ENCODE measurements at regions not wholly inside any gene's neighbourhood (a gene's known extent, or its start where the extent isn't known, plus 50 kb on each side); places are given as distances from the start of the nearest gene placed in this dataset.
"Not testable (repeated sequence)": the region's sequence is repeated elsewhere in the genome, so short reads cannot be mapped to it uniquely, and the experiment has no call there.

DNA sequence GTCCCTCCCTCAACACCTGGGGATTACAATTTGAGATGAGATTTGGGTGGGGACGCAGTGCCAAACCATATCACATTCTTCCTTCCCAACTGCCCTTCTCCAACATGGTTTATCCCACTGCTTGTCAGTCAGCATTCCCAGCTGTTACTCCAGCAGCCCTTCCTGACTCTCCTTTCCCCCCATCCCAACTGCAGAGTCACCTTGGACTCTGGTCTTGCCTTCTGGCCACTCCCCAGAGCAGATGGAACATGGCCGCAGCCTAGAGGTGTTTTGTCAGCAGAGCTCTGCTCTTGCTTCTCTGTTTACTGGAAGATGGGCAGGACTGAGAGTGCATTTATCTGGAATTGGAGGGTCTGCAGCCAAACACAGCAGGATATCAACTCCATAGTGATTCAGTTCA, 51.2 kb upstream of the MEX3C start:
- no peak for DNase-seq

- no peak for DNase-seq
These were observed 52.5 kb upstream of the MEX3C start for GRCh38 chr18:51250006-51250405.

GRCh38 chr18:51250458-51251024, 53.1 kb upstream of the MEX3C start:
- no peak for DNase-seq

DNA sequence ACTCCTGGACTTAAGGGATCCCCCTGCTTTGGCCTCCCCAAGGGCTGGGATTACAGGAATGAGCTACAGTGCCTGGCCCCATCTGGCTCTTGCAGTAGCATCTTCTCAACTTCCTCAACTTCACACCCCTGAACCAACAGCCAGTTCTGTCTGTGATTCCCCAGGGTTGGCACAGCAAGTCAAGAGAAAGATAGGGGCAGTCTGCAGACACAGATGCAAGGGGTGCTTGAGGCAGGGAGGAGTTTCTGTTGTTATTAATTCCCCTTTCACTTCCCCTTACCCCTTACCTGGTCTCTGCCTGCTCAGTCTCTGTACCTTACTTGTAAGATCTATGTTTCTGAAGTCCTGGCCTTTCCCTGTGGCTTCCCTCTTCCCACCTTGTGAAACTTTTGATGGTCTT, 54.1 kb upstream of the MEX3C start:
- DNase-seq = no peak

GRCh38 chr18:51253476-51253875, 56.0 kb upstream of the MEX3C start:
- DNase-seq = no peak

DNA sequence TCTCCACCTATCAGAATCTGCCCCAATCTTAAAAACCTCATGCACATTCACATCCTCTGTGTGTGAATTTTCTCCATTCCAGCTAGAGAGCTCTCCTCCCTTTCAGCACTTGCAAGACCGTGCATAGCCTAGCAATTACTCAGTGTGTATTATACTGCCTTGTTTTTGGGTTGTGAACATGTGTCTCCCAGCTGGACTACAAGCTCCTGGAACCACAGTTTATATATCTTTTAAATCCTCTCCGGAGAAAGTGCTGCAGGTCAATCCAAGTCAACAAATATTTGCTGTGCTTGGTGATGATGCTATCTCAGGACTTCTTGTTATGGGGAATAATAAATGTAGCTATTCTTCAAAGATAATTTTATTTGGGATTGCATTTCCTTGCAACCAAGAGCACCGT, 58.2 kb upstream of the MEX3C start:
- no peak for DNase-seq

- DNase-seq = no peak
These were observed 59.7 kb upstream of the MEX3C start for GRCh38 chr18:51257150-51257549.

GRCh38 chr18:51260118-51260517, 62.6 kb upstream of the MEX3C start:
- no peak for DNase-seq

DNA sequence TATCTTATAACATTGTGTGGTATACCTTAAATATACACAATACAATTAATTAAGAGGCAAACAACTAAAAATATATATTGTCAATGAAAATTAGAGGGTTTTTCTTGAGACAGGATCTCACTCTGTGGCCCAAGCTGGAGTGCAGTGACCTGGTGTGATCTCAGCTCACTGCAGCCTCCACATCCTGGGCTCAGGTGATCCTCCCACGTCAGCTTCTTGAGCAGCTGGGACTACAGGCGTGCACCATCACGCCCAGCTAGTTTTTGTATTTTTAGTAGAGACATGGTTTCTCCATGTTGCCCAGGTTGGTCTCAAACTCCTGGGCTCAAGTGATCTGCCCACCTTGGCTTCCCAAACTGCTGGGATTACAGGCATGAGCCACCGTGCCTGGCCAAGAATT, 68.6 kb upstream of the MEX3C start:
- not testable (repeated sequence) for DNase-seq

GRCh38 chr18:51266773-51267172, 69.3 kb upstream of the MEX3C start:
- no peak for DNase-seq

- DNase-seq = no peak
These were observed 76.0 kb upstream of the MEX3C start for GRCh38 chr18:51273437-51273836.

- DNase-seq = peak; percentile 23
These were observed 78.4 kb upstream of the MEX3C start for GRCh38 chr18:51275712-51276476.

DNA sequence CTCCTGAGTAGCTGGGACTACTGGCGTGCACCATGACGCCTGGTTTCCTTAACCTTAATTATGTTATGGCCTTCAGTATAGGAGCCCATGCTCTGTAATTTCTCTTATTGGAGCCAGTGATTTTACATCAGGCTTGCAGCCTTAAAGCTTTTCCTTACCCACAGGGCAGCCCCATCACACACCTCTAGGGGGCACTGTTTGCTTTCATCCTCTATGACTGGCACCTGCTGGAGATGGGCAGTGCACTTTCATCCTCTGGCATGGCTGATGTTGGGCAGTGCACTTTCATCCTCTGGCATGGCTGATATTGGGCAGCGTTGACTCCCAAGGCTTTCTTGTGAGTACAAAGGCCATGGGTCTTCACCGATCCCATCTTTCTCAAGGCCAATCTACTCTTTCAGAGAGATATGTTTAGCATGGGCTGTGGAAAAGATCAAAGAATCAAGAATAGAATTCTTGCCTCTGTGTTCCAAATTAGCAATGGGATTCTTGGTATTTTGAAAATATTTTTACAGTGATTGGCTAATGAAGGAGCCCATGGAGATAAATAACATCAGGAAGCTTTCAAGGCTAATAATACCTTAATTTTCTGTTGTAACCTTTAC, 80.7 kb upstream of the MEX3C start:
- no peak for DNase-seq

DNA sequence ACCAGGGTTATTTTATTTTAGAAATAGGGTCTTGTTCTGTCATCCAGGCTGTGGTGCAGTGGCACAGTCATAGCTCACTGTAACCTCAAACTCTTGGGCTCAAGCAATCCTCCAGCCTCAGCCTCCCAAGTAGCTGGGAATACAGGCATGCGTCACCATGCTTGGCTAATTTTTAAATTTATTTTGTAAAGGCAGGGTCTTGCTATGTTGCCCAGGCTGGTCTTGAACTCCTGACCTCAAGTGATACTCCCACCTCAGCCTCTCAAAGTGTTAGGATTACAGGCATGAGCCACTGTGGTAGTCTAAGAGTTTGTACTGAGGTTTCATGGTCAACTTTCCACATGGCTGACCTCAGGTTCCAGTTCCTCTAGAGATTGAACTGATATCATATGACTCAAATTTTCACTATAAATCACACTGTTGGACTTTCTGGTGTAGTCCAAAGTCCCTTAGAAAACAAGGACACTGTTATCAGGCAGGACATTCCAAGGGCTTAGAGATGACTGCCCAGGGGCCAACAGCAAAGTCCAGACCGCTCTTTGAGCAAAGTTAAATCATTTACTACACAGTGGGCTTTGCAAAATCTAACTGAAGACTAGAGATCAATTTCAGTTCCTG, 82.0 kb upstream of the MEX3C start:
- no peak for DNase-seq

GRCh38 chr18:51287818-51288508, 90.5 kb upstream of the MEX3C start:
- DNase-seq = no peak

DNA sequence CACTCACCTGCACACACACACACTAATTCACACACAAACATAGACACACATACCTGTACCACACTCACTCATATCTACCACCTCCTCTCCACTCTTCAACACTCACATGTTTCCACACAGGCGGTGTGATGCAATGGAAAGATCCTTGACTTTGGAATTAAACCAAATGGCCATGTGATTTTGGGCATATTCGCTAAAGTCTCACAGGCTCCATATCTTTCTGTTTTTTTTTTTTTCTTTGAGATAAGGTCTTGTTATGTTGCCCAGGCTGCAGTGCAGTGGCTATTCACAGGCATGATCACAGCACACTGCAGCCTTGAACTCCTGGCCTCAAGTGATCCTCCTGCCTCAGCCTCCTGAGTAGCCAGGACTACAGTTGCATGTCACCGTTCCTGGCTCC, 91.1 kb upstream of the MEX3C start:
- no peak for DNase-seq

DNA sequence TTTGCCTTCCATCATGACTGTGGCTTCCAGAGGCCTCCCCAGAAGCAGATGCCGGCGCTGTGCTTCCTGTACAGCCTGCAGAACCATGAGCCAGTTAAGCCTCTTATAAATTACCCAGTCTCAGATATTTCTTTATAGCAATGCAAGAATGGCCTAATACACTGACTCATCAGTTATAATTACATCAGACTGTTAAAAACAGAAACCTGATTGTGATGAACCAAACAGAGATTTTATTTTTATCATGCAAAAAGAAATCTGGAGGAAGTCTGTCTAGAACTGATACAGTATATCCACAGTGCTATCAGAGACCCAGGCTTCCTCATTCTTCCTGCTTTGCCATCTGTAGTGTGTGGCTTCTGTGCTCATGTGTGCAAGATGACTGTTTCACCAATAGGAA, 93.4 kb upstream of the MEX3C start:
- DNase-seq = no peak

DNA sequence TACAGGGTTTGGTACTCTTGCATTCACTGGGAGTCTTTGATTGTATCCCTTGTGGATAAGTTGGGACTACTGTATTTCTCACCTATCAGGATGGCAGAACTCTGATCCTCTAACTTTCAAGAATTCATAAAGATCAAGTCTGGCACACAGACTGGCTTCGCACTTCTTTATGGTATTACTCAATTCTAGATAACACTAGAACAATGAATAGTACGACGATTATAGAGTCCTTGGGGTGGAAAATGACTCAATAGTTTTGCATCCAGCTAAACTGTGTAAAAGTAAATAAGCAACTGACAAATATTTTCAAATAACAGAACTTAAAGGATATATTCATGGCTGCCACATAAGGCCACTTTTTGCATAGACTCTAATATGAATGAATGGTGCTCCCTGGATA, 103.4 kb upstream of the MEX3C start:
- no peak for DNase-seq

DNA sequence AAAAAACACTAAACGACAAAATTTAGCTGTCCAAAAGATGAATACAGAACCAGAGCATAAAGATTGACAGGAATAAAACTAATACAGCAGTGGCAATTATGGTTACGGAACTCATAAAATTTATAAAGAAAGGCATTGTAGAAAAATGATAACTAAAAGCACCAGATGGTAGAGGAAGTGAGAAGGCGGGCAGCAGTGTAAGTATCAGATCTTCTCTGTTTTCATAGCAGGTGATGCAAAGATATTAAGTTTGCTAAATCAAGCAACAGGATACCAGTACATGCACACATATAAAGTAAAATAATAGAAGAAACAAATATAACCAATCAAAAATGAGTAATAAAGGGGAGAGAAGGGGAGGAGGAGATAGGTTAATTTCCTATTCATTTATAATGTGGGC, 103.9 kb upstream of the MEX3C start:
- no peak for DNase-seq

DNA sequence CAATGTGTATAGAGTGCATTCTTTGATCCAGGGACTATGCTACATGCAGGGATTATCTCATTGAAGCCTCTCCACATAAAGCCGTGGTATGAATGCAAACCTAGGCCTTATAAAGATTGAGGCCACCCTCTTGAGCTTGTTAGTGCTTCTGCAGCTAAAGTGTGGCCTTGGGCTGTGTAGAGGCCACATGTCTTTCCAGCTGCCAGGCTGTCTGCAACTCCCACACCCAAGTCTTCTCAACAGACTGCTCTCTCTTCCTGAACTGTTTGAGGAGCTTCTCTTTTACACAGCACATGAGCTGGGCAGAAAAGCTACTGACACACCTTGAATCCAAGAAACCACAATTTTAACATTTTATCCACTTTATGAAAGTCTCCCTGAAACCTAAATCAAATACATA, 119.2 kb upstream of the MEX3C start:
- DNase-seq = no peak

- no peak for DNase-seq
These were observed 124.2 kb upstream of the MEX3C start for GRCh38 chr18:51321696-51322095.

DNA sequence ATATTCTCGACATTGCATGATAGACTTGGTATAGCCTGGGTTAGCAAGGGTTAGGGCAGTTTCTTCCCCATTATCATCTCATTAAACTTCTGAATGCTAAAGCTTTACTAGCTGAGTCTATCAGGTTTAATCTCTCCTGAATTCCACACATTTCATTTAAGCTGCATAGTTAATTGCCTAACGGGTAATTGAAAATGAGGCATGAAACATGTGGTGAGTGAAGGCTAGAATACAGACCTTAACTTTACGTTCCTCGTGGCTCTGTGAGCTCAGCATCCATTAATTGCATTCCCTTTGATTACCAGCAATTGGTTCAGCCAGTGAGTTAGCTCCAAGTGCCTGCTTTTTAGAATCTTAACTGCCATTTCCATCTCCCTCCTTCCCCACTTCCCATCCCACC, 126.5 kb upstream of the MEX3C start:
- DNase-seq = no peak

DNA sequence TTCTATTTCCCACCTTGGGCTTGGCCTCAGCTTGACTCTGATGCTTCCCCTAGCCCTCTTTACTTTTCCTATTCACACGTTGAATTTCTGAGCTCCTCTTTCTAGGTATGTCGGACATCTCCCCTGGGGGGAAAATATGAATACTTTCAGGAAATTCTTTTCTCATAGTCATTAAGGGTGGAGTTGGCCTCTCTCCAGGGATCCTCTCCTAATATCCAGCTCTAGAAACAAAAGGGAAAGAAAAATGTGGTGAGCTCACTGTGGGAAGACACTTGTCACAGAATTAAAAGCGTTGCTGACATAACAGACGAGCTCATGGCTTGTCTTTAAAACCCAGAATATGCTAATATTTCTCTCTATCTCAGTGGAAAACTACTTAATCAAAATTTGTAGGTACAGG, 132.7 kb upstream of the MEX3C start:
- no peak for DNase-seq

DNA sequence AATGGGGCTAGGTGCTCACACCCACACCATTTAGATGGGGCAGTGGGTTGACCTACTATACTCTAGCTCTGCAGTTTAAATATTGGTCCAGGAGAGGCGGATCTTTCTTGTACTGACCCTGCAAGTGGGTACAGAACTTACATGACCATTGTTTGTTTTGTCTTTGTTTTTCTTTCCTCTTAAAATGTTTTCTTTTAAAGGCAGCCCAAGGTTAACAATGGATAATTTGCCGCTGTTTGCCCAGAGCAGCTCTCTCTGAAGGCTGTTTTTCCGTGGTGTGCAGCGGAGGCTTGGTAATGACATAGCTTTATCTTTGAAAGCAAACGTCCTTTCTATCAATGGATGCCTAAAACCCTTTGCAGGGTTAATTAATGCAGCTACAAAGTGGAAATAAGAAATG, 133.3 kb upstream of the MEX3C start:
- no peak for DNase-seq
